ENCODE measurements at regions not wholly inside any gene's neighbourhood (a gene's known extent, or its start where the extent isn't known, plus 50 kb on each side); places are given as distances from the start of the nearest gene placed in this dataset.

DNA sequence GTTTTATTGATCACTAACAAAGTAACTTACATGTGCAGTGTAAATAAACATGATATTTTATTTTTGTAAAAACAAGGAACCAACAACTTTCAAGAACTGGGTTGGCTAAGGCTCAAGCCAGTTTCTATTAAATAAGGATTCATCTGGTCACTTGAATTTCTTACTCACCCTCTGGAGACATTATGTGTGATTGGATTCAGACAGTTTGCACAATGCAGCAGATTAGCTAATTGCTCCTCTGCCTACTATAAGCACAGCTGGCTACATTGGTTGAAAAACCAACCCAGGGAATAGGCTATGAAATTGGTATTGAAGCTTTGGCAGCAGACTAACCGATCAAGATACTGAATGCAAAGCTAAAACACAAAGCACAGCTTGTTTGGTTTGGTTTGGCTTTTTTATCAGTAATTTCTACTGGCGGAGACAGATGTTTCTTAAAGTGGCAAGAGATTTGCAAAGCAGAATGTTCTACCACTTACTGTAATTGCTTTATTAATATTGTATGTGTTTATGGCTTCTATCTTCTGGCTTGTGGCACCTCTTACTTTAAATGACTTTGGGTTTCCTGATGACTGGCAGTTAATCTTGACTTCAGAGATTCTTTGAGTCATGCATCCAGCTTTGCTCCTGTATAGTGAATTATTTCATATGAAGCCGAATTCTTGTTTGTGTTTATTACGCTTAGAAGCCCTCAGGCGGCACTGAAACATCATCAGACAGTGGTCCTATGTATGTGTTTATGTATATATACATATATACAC, 231.5 kb downstream of the MPDZ start:
- TF ChIP-seq, protein P1, sequence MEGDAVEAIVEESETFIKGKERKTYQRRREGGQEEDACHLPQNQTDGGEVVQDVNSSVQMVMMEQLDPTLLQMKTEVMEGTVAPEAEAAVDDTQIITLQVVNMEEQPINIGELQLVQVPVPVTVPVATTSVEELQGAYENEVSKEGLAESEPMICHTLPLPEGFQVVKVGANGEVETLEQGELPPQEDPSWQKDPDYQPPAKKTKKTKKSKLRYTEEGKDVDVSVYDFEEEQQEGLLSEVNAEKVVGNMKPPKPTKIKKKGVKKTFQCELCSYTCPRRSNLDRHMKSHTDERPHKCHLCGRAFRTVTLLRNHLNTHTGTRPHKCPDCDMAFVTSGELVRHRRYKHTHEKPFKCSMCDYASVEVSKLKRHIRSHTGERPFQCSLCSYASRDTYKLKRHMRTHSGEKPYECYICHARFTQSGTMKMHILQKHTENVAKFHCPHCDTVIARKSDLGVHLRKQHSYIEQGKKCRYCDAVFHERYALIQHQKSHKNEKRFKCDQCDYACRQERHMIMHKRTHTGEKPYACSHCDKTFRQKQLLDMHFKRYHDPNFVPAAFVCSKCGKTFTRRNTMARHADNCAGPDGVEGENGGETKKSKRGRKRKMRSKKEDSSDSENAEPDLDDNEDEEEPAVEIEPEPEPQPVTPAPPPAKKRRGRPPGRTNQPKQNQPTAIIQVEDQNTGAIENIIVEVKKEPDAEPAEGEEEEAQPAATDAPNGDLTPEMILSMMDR (IDR thresholded peaks at IDR 0.05), result no peak
- TF ChIP-seq POLR2A (IDR thresholded peaks at IDR 0.05), result no peak

All from uterus (tissue), 2 donors.